GM13976 (cell line): ENCODE measurements at regions not wholly inside any gene's neighbourhood (a gene's known extent, or its start where the extent isn't known, plus 50 kb on each side); places are given as distances from the start of the nearest gene placed in this dataset.

Experiments
- DNase-seq: peaks from one replicate; pipeline ENCODE4 v3.0.0; 2012; ENCODE audit warnings: low spot score
- in situ Hi-C: fragments of 300-500 bp; cut with MboI; formaldehyde crosslinking; loops from one replicate; pipeline ENCODE4 v1.12.0; 2022; ENCODE audit warnings: low sequenced_read_pairs, mixed read lengths, inconsistent platforms; ENCODE audit not compliant: unreplicated experiment
- TF ChIP-seq, protein P1 (sequence below): IDR thresholded peaks from 2 replicates; pipeline ENCODE4 v1.5.1; 2012; ENCODE audit warnings: borderline replicate concordance, mild to moderate bottlenecking; ENCODE audit not compliant: insufficient read depth; ENCODE audit errors: extremely low read depth, missing control alignments, control extremely low read depth

DNA sequence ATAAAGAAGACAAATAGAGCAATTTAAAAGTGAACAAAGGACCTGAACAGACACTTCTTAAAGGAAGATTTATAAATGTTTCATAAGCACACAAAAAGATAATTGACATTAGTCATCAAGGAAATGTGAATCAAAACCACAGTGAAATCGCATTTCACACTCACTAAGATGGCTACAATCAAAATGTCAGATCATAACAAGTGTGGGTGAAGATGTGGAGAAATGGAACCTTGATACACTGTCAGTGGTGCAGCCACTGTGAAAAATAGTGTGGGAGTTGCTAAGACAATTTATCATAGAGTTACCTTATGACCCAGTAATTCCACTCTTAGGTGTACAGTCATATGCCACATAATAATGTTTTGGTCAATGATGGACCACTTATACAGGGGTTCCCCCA is 54.5 kb upstream of the HTR4 start:
- DNase-seq, result no peak
- TF ChIP-seq, protein P1, sequence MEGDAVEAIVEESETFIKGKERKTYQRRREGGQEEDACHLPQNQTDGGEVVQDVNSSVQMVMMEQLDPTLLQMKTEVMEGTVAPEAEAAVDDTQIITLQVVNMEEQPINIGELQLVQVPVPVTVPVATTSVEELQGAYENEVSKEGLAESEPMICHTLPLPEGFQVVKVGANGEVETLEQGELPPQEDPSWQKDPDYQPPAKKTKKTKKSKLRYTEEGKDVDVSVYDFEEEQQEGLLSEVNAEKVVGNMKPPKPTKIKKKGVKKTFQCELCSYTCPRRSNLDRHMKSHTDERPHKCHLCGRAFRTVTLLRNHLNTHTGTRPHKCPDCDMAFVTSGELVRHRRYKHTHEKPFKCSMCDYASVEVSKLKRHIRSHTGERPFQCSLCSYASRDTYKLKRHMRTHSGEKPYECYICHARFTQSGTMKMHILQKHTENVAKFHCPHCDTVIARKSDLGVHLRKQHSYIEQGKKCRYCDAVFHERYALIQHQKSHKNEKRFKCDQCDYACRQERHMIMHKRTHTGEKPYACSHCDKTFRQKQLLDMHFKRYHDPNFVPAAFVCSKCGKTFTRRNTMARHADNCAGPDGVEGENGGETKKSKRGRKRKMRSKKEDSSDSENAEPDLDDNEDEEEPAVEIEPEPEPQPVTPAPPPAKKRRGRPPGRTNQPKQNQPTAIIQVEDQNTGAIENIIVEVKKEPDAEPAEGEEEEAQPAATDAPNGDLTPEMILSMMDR, result no peak
- in situ Hi-C loops, result loop anchor here (25.0 kb wide), 1 partner anchor 522 kb away; no protein-coding TSS in a partner anchor

DNA sequence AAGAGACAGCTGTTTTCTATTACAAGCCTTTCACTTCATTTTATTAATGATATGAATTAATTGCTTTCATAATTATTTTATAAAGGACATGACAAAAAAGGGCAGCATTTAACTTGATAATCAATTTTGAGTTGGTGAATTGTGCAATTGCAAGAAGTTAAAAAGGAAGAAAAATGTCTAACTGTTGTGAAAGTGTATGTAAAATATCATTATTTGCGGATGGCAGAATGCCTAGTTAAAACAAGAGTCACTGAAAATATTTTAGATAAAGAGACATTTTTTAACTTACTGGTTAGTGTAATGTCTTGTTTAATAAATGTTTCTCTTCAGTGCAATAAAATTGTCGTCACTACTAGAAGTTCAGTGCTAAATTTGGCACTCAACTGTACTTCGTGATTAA is 57.6 kb upstream of the HTR4 start:
- in situ Hi-C loops, result loop anchor here (10.0 to 25.0 kb wide), 2 partner anchors 247 to 525 kb away; no protein-coding TSS in a partner anchor
- TF ChIP-seq, protein P1, result no peak

DNA sequence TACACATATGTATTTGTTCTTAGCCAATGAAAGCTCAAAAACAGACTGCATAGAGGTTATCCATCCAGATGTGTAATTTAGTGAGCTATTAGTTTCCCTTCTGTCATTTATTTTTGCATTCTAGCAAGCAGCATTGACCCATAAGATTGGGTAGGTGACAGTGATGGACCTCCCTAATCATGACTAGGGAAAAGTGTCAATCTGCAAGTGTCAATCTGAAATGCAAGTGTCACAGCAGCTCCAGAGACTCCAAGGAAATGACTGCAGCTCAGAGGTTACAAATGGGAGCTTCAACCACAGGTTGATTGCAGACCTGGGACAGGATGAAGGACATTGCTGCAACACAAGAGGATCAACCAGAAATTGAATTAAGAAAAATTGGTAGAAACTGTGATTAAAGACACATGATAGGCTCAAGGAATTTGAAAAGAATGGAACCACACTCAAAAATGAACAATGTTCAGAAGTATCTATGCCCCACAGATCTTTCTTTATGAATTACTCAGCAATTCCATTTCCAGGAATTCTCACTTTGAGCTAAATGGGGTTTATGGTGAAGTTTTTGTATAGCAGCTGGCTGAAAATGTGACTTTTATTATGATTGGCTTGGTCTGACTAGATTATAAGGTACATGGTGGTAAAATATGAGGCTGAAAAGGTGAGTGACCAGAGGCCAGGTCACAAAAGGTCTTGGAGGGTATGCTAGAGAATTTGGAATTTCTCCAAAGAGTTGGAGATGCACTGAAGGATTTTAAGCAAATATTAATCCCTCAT is 59.6 kb upstream of the HTR4 start:
- in situ Hi-C loops, result loop anchor here (10.0 to 25.0 kb wide), 2 partner anchors 249 to 527 kb away; no protein-coding TSS in a partner anchor
- TF ChIP-seq, protein P1, result no peak
- no peak for DNase-seq

More for the DNA sequence above, 57.6 kb upstream of the HTR4 start:
- DNase-seq, result no peak

DNA sequence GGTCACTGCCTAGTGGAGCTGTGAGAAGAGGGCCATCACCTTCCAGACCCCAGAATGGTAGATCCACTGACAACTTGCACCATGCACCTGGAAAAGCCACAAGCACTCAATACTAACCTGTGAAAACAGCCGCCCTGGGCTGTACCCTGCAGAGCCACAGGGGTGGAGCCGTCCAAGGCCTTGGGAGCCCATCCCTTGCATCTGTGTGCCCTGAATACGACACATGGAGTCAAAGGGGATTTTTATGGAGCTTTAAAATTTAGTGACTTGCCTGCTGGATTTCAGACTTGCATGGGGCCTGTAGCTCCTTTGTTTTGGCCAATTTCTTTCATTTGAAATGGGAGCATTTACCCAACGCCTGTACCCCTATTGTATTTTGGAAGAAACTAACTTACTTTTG is 62.4 kb upstream of the HTR4 start:
- in situ Hi-C loops, result loop anchor here (10.0 to 25.0 kb wide), 2 partner anchors 252 to 529 kb away; no protein-coding TSS in a partner anchor
- no peak for DNase-seq
- TF ChIP-seq, protein P1, result no peak

DNA sequence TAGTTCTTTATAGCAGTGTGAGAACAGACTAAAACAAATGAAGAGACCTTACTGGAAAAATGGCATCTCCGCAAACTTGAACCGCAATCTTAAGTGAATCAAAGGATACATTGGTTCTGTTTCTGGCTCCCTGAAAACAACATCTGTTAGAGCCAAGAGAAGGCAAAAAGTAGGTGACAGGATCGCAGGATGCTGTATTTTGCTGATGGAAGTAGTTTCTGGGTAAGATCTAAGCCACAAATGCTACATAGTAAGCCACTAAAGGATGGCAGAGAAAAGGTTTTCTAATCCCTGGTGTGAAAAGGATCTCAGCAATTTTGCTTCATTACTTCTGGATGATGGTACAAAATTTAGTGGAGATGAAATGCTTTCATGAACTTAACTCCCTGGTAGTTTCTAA is 63.3 kb upstream of the HTR4 start:
- TF ChIP-seq, protein P1, result no peak
- DNase-seq, result no peak
- in situ Hi-C loops, result loop anchor here (10.0 to 25.0 kb wide), 2 partner anchors 253 to 530 kb away; no protein-coding TSS in a partner anchor

- in situ Hi-C loops, result loop anchor here (10.0 to 25.0 kb wide), 2 partner anchors 255 to 532 kb away; no protein-coding TSS in a partner anchor
- TF ChIP-seq, protein P1, result no peak
- no peak for DNase-seq
Measured at GRCh38 chr5:148719605-148720004, 65.3 kb upstream of the HTR4 start.
